HG02678 (cell line): ENCODE measurements at regions not wholly inside any gene's neighbourhood (a gene's known extent, or its start where the extent isn't known, plus 50 kb on each side); places are given as distances from the start of the nearest gene placed in this dataset.

Source experiments
- ATAC-seq: cut with Tn5 transposase; IDR thresholded peaks from one replicate; pipeline ENCODE4 v1.9.1; 2021; ENCODE audit warnings: mild to moderate bottlenecking, moderate library complexity; ENCODE audit not compliant: unreplicated experiment

GRCh38 chr9:129231022-129231739 lies 53.1 kb upstream of the IER5L start:
- no peak for ATAC-seq

GRCh38 chr9:129230302-129230701 lies 52.2 kb upstream of the IER5L start:
- no peak for ATAC-seq
